Neural progenitor cell (in vitro differentiated cells): ENCODE measurements at regions not wholly inside any gene's neighbourhood (a gene's known extent, or its start where the extent isn't known, plus 50 kb on each side); places are given as distances from the start of the nearest gene placed in this dataset.

Source experiments
- EZH2 ChIP-seq: fragments of 200-600 bp; sonication (generic); IDR thresholded peaks from 2 replicates; pipeline ENCODE4 v1.6.1; 2017; ENCODE audit warnings: antibody characterized with exemption, mild to moderate bottlenecking, moderate library complexity
- EZH2phosphoT487 ChIP-seq: fragments of 200-600 bp; sonication (generic); IDR thresholded peaks from 2 replicates; pipeline ENCODE4 v1.6.1; 2017; ENCODE audit warnings: antibody characterized with exemption
- TF ChIP-seq, protein P1 (sequence below): fragments of 200-600 bp; sonication (generic); IDR thresholded peaks from 2 replicates; pipeline ENCODE4 v1.5.1; 2017; ENCODE audit warnings: antibody characterized with exemption, mild to moderate bottlenecking

- TF ChIP-seq, protein P1, sequence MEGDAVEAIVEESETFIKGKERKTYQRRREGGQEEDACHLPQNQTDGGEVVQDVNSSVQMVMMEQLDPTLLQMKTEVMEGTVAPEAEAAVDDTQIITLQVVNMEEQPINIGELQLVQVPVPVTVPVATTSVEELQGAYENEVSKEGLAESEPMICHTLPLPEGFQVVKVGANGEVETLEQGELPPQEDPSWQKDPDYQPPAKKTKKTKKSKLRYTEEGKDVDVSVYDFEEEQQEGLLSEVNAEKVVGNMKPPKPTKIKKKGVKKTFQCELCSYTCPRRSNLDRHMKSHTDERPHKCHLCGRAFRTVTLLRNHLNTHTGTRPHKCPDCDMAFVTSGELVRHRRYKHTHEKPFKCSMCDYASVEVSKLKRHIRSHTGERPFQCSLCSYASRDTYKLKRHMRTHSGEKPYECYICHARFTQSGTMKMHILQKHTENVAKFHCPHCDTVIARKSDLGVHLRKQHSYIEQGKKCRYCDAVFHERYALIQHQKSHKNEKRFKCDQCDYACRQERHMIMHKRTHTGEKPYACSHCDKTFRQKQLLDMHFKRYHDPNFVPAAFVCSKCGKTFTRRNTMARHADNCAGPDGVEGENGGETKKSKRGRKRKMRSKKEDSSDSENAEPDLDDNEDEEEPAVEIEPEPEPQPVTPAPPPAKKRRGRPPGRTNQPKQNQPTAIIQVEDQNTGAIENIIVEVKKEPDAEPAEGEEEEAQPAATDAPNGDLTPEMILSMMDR, result no peak
- TF ChIP-seq EZH2, result no peak
- TF ChIP-seq EZH2phosphoT487, result no peak
These were observed 169.5 kb upstream of the KLF14 start for GRCh38 chr7:130903358-130903974.
